HG02870 (cell line): ENCODE measurements at regions not wholly inside any gene's neighbourhood (a gene's known extent, or its start where the extent isn't known, plus 50 kb on each side); places are given as distances from the start of the nearest gene placed in this dataset.

ENCODE experiments used
- ATAC-seq: cut with Tn5 transposase; IDR thresholded peaks from one replicate; pipeline ENCODE4 v1.9.1; 2021; ENCODE audit warnings: mild to moderate bottlenecking, moderate library complexity; ENCODE audit not compliant: unreplicated experiment

DNA sequence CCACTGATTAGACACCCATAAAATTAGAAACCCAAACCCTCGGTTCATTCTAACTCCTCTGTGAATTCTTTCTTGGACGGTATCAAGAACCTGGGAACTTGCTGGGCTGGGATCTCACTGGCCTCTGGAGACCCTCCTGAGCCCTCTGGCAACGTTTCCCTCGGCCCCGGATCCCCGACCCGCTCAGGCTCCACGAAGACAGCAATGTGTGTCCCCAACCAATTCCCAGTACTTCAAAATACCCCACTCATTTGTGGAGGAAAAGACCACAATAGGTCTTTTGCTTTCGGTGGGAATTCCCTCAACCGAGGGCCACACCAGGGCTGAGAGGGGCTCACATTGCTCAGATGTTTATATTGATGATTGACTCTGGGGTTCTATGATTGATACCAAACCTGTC lies 117.9 kb upstream of the PRR20G start:
- no peak for ATAC-seq

DNA sequence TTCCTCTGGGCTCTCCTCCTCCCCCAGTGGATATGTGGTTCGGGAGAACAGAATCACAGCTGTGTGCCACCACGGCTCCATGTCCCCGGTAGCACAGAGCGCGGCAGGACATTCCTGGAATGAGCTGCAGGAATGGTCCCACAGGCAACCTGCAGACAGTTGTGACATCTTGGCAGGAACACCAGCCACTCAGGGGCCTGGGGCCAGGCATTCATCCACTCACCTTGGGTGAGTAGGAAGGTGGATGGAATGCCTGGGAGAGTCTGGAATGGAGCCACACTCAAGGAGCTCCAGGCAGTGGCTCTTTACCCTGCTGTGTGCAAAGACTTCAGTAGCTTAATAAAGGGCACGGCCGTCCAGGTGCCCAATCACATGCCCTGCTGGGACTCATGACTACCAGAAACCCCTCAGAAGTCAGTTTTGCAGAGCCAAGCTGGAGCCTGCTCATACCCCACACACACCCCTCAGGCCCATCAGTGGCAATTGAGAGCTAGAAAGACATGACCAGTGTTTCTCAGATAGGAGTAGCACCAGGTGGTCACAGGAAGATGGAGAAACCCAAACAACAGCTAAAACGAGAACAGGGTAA lies 117.3 kb upstream of the PRR20G start:
- ATAC-seq = no peak

DNA sequence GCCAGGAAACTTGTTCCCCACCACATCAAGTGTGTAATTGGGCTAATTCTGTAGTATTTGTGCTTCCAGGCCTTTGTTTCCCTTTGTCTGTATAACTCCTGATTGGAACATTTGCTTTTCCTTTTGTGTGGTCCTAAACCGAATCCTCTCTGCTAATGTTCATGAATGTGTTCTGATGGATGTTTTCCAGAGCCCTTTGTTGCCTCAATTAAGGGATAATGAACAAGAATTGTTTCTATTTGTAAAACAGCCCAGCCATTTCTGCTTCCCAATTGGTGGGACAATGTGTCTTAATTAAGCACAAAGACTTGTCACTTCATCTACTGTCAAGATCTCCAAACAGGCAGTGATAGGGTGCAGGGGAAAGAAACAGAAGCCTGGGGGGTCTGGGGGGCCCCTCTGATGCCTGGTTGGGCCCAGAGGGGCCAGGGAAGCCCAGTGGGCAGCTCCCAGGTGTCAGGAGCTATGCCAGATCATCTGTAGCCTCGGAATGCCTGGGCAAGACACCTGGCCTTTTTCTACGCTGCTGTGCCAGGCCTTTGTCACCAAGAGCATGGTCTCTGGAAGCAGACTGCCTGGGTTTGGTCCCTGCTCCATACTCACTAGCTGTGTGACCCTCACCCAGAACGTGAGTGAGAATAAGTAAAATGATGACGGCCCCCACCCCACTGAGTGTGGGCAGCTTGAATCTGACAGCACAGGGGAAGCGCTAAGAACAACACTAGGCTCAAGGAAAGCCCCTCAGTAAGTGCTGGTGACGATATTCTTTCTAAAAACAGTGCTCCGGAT lies 116.6 kb upstream of the PRR20G start:
- no peak for ATAC-seq

DNA sequence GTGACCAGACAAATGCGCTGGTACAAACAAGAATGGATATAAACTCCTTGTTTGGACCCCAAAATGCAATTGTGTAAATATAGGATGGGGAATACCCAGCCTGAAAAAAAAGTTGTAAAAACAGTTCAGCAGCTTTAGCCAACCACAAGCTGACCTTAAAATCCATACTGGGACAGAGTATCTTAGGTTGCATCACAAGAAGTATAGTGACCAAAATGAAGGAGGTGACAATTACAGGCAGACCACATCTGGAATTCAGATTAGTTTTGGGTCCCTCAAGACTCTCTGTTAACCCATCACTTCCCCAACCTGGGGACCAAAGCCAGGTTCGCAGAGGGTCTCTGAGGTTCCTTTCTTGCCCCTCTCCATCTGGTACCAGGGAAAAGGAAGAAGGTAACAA lies 115.9 kb upstream of the PRR20G start:
- no peak for ATAC-seq

DNA sequence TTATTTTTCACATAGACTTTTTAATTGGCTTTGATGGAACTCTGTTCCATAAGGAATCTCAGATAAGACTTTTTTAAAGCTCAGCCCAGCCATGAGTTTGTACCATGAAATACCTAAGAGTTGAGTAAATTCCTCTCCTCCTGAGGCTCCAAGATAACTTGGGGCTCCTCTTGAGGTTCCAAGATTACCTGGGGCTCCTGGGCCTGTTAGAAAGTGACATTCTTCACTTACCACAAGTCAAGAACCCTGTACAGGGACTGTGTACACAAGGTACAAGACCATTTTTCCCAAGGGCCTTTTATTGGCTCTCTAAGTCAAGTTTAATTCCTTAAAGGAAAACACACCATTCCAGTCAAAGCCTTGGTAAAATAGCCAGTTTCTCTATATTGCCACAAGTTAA lies 111.3 kb upstream of the PRR20G start:
- ATAC-seq = no peak

DNA sequence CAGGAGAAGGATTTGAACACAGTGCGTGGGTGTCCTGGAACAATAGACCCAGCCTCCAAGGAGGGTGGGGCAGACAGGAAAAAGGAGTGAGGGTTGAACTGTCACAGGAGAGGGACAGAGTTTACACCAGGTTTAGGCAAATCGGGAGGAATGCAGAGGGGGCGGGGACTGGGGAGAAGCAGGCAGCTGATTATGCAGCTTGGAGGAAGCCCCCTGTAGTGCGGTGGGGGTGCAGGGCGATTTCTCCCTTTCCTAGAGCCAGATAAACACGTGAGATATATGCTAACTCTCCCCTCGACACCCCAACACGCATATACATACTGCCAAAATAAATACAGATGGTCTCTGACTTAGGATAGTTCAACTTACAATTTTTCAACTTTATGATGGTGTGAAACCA lies 108.6 kb upstream of the PRR20G start:
- no peak for ATAC-seq

DNA sequence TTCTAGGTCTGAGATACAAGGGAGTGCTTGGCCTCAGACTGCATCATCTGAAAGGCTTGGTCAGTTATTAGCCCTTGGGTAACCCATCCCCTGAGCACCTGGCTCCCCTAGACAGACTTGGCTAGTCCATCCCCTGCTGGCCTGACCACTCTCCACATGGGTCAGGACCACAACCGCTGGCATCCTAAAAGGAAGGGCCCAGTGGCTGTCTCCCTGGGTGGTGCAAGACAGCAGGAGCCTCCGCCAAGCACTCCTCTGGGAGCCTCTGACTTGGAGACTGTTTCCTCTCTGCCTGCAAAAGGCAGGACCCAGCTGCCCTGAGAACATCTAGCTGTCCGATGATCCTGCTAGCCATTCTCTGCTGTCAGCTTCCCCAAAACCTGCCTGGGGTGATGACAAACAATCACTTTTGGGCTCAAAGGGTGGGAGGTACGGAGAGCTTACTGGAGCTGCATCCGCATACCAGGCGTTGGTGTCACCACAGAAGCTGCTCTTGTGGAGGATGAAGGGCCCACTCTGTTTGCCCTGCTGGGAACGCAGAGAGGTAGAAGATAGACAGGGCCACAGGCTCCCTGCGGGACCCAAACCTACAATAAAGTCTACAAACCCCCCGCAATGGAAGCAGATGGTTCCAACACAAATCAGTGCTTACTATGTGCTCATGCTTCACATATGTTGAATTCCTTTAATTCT lies 108.0 kb upstream of the PRR20G start:
- no peak for ATAC-seq

DNA sequence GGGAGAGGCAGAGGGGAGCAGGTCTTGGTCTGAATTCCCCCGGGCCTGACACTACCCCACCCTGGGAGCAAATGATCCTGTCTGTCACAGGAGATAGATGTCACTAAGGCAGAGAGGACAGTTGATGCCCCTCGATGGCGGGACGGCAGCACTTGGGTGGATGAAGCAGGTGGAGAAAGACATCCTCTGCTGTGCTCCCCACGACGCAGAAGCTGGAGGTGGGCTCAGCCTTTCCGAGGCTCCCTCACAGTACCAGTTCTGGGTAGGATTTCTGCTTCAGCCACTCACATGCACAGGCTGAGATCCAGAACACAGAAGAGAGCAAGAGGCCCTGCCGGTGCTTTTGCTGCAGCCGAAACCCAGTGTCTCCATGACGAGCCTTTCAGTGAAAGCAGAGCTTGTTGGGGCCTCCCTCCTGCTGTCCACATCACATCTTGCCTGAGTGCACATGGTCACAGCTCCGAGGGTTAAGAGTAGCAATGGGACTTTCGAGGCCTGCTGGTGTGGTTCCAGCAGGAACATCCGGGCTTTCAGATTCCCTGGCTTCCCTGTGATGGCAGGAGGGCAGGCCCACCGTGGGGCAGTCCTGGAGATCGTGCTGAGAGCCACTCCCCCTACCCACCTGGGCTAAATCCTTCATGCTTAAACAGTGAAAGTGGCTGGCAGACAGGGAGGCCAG lies 107.3 kb upstream of the PRR20G start:
- ATAC-seq = no peak

DNA sequence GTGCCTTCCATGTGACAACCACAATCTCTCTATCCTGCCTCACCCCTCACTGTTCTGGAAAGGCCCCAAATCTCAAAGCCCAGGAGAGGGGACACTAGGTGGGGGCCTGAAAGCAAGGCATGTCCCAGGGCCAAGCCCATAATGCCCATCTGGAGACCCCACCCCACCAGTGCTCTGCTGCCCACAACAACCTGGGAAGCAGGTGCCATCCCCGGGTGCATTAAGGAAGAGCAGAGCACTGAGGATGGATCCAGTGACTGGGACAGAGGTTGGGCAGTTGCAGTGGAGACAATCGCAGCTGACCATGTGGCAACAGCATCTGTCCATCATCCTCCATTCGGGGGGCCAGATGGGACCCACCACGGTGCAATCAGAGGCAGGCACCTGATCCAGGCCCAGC lies 106.2 kb upstream of the PRR20G start:
- no peak for ATAC-seq

DNA sequence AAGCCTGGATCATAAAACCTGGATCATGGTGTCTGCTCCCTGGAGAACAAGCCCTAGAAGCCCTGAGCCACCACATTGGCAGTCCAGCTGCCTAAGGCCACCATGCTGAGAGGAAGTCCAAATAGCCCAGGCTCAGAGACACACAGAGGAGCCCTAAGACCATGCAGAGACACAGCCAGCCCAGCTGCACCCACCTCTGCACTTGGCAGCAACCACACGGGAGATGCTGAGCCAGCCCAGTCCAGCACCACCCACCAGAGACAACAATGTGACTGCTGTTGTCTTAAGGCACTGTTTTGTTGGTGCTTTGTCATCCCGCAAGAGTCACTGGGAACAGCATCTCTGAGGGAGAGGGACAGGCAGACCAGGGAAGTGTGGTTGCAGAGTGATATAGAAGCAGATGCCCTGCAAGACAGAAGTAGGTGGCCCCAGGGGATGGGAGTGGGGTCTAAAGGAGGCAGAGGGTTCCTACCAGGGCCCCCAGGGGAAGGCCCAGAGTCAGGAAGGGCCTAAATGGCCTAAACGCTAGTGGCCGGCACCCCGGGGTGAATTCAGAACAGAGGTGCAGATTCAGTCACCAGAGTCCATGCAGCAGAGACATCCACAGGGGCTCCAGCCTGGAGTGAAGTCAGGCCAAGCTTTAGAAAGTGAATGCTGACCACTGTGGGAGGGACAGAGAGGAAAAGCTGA lies 105.4 kb upstream of the PRR20G start:
- no peak for ATAC-seq

DNA sequence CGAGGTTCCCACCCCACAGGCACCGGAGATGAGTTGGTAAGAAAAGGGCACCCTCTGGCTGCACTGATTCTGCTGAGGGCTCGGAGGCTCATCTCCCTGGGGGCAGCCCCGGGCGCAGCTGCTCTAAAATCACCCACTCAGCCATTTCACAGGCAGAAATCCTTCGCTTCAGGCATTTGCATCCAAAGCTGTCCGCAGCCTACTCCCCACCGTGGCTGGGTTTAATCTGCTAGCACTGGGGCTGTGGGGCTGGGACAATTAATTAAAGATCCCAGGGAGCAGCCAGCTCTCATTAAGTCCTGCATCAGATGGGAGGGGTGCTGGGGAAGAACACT lies 104.3 kb upstream of the PRR20G start:
- ATAC-seq = no peak

DNA sequence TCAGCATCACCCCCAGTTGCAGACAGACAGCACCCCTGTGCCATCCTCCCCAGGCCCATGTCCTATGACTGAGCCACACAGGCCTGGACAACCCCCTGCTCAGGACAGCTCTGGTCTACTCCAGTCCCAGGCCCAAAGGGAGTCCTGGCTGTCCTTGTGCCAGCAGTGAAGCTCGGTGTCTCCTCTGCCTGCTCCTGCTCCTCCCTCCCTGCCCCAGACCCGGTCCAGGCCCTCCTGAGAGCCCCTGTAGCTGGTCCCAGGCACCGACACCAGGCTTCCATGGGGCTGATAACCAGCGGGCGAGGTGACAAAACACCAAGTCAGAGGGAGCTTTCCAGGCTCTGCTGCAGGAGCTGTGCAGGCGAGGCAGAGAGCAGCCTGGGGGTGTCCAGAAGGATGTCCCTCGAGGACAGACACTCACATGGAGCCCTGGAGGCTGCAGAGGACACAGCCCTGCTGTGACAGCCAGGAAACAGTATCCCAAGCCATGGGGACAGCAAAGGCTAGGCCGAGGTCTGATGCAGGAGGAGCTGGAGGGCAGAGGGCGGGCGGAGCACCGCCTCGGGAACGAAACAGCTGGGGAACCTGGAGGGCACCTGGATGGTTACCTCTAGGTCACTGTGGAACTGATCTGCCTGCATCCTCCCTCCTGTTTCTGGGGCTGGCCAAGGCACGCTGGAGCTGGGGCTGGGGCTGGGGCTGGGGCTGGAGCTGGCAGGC lies 103.8 kb upstream of the PRR20G start:
- ATAC-seq = no peak

DNA sequence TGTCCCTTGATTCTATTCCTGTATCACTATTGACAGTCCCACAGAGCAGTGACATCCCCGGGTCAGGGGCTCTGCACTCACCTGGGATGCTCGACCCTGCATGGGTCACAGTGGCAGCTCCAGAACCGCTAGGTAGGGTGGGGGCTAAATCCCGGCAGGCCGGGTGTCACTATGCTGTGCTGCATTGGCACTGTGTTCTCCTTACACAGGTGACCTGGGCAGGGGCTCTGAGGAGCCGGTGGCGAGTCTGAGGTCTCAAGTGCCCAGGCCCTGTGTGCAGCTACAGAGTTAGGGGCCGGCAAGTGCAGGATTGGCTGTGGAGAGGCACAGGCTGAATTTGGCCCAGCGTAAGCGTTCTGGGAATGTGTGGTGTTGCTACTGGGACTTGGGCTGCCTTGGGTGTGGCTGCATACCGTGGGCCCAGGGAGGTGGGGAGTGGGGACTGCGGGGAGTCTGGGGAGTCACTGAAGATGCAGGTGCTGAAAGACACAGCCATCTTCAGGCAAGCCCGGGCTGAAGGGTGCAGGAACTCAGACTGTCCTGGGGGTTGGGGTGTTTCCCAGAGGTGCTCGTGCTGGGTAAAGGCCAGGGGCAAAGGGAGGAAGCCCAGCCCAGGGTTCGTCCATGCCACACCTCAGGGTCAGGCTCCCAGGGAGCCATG lies 102.6 kb upstream of the PRR20G start:
- no peak for ATAC-seq

DNA sequence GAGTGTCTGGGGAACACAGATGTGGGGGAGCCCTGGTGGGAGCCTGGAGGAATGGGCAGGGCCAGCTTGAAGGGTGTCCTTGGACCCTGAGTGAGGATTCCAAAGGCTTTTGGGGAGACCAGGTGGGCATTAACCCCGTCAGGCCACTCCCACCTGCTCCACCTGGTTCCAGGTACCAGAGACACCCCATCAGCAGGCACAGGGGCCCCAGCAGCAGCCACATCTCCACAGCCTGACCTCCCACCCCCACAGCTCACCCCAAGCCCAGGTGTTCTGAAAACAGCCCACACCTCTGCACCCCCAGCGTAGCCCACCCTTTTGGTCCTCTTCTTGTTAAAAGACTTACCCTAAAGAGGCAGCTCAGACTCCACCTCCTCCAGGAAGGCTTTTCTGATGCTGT lies 102.1 kb upstream of the PRR20G start:
- ATAC-seq = no peak

DNA sequence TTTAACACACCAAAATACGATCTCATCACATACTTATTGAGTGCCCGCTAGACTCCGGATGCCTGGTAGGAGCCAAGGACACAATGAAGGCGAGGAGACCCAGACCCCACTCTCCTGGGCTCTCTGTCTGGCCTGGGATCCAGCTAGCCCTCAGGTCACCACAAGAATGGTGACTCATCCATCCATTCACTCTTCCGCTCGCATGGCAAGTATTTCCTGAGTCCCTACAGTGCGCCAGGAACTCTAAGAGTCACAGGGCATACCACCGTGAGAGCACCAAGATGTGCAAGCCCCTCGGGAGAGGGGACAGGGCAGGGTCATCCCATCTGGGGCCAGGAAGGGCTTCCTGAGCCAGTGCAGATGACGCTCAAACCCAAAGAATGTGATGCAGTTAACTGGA lies 101.6 kb upstream of the PRR20G start:
- no peak for ATAC-seq

DNA sequence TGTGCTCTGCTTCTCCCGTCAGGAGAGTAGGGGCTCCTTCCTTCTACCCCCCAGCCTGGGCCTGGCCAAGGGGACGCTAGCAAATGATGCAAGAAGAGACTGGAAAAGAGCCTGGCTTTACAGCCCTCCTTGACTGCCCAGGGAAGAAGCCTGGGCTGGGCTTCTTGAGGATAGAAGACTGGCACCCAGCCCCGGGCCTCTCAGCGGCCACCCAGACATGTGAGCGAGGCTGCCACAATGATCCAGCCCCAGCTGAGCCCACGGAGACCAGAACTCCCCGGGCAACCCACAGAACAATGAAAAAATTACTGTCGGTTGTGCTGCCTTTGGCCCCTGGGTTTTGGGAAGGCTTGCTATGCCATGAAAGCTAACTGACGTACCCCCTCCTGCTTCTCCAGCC lies 100.6 kb upstream of the PRR20G start:
- no peak for ATAC-seq

DNA sequence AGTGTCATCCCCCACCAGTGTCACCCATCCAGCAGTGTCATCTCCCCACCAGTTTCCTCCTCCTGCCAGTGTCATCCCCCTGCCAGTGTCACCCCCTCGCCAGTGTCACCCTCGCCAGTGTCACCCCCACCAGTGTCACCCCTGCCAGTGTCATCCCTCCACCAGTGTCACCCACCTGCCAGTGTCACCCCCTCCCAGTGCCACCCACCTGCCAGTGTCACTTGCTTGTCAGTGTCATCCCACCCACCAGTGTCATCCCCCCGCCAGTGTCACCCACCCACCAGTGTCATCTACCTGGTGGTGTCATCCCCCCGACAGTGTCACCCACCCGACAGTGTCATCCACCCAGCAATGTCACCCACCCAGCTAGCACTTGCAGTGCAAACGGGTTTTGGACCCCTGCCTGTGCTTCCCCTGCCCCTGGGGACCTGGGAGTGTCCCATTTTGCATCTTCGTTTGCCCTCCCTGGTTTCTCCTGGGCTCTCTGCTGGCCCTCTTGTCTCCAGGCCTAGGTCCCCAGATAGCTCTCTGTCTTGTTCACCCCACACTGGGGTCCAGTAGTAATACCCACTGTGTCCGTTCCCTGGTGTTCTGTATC lies 99.8 kb upstream of the PRR20G start:
- ATAC-seq = no peak

DNA sequence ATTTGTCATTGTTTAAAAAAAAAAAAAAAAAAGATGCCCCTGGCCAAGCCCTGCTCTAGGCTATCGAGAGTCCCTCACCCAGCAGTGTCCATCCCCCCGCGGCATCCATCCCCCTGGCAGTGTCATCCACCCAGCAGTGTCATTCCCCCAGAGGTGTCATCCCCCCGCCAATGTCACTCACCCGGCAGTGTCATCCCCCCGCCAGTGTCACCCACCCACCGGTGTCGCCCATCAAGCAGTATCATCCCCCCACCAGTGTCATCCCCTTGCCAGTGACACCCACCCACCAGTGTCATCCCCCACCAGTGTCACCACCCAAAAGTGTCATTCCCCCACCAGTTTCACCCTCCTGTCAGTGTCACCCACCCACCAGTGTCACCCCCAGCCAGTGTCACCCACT lies 99.3 kb upstream of the PRR20G start:
- ATAC-seq = no peak

DNA sequence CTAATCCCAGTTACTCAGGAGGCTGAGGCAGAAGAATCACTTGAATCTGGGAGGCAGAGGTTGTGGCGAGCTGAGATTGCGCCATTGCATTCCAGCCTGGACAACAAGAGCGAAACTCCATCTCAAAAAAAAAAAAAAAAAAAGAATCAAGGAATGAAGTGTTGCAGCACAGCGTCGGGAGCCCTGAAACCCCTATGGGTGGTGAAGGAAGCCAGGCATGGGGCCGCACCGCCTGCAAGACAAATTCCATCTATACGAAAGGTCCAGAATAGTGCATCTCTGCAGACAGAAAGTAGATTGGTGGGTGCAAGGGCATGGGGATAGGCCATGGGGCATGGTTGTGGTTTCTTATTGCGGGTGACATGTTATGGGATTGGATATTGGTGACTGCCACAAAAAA lies 98.6 kb upstream of the PRR20G start:
- no peak for ATAC-seq

DNA sequence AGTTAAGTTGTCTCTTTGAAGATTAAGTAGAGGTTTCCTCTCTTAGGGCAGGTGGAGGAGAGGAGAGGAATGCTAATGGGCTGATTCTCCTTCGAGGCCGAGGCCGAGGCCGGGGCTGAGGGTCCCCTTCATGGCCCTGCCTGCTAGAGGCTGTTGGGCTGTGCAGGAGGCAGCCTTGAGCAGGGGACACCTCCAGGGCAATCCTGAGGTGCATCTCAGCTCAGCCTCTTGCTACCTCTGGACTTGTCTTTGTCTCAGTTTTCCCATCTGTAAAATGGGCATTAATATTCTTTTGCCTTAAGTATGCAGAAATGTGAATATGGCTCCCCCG lies 97.7 kb upstream of the PRR20G start:
- no peak for ATAC-seq
